HepG2 (cell line): ENCODE measurements at regions not wholly inside any gene's neighbourhood (a gene's known extent, or its start where the extent isn't known, plus 50 kb on each side); places are given as distances from the start of the nearest gene placed in this dataset.

Experiments
- FIP1L1 ChIP-seq: fragments of 200-400 bp; formaldehyde crosslinking; IDR thresholded peaks from 2 replicates; pipeline ENCODE4 v1.6.1; 2018; ENCODE audit warnings: low read depth, mild to moderate bottlenecking, low read length, moderate library complexity, borderline replicate concordance; ENCODE audit not compliant: insufficient read depth
- MAX ChIP-seq: IDR thresholded peaks from 2 replicates; pipeline ENCODE4 v1.6.1; 2012; ENCODE audit warnings: inconsistent platforms
- NR2F1 ChIP-seq, 2 experiments: fragments of 450-650 bp in 1 of 2; formaldehyde crosslinking in 1 of 2; IDR thresholded peaks; 2 replicates each; pipeline versions ENCODE4 v1.5.0 to v1.6.1; 2016 to 2020; ENCODE audit warnings: mild to moderate bottlenecking in 1 of 2, missing compliant biosample characterization in 1 of 2, missing genetic modification reagents in 1 of 2, moderate library complexity in 1 of 2

GRCh38 chr3:30269751-30270445, 336.5 kb upstream of the TGFBR2 start:
- no peak for TF ChIP-seq FIP1L1
- TF ChIP-seq NR2F1 (CRISPR knock-in tag; IDR thresholded peaks at IDR 0.05), result no peak
- no peak for TF ChIP-seq MAX
